GM18858 (cell line): ENCODE measurements at regions not wholly inside any gene's neighbourhood (a gene's known extent, or its start where the extent isn't known, plus 50 kb on each side); places are given as distances from the start of the nearest gene placed in this dataset.
A peak's percentile ranks its signal among the peaks of the same experiment; 100 is the strongest.

Experiments
- ATAC-seq: cut with Tn5 transposase; IDR thresholded peaks from one replicate; pipeline ENCODE4 v1.9.1; 2021; ENCODE audit not compliant: unreplicated experiment

- ATAC-seq = no peak
Measured at GRCh38 chr10:57222603-57223002, 861.5 kb upstream of the ZWINT start.

DNA sequence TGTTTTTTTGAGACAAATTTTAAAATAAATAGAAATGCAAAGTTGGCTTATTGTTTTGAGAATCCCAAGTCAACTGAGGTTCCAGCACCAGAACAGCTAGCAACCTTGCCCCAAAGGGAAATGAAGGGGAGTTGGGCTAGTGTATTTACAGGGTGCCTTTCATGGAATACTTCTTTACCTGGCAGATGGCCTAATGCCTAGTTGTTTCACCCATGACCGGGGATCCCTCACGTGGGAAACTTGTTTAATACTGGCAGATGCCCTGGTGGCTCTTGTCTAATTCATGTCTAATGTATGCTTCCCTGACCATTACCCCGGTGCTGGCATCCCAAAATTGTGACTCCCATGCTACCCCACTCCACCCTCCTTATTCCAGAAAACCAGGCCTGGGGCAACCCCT lies 861.1 kb upstream of the ZWINT start:
- no peak for ATAC-seq

- no peak for ATAC-seq
Measured at GRCh38 chr10:57221674-57222073, 860.6 kb upstream of the ZWINT start.

DNA sequence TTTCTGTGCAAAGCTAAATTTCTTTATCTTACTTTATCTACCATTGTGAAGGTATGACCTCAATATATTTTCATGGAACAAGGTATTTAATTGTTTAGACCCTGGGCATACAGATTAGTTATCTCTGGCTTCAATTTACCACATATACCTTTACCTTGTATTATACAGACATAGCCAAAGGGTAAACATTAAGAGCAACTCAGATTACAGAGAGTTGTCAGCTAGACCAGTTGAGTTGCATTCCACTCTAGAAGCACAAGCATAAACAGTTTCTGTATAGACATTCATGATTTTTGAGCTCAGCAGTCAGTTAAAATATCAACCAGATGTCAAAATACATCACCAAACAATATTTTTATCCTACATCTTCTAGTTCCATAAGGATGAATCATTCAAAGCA lies 857.3 kb upstream of the ZWINT start:
- no peak for ATAC-seq

DNA sequence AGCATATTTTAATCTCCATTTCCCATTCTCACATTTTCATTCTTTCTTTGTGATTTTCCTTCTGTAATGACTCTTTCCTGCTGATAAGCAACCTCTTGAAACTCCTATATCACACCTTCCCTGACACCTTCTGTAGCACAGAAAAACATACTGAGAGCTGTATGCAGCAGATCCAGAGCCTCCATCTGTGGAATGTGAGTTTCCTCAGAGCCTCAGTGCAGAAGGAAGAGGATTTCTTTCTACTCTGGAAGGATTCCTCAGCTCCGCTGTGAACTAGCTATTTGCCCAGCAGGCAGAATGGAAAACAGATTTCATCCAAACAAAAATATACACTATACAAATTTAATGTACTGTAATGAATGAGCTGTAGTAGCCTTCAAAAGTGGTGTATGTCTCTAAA lies 841.3 kb upstream of the ZWINT start:
- ATAC-seq = no peak

DNA sequence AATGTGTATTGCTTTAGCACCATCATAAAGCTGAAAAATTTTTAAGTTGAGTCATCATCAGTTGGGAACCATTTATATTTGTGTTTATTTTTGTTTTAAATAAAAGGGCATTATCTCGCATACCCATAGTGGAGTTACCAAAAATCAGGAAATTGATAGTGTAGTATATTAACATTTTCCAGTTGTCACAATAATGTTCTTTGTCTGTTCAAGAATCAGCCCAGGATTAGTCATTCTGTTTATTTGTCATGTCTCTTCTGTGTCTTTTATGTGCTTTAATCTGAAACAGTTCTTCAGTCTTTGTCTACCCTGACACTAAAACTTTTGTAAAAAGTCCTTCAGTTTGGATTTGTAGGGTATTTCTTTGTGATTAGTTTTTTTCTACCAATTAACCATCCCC lies 827.8 kb upstream of the ZWINT start:
- no peak for ATAC-seq

DNA sequence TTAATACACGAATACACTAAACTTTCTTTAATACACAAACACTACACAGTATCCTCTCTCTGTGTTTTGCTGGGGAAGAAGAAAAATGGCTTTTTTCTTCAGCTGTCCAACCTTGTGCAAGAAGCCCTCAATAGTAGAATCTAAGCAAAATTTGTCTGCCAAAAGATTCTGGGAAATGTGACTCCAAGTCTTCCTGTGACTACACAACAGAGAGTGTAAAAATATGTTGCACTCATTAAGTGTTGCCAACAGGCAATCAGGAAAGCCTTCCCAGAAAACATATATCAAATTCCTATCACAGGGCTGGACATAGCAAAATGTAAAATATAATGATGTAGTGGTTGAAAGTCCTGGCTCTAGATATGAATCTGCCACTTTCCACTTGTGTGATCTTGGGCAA lies 825.1 kb upstream of the ZWINT start:
- no peak for ATAC-seq

GRCh38 chr10:57169597-57169996 lies 808.5 kb upstream of the ZWINT start:
- no peak for ATAC-seq

- ATAC-seq = no peak
Measured at GRCh38 chr10:57168611-57169240, 807.7 kb upstream of the ZWINT start.

DNA sequence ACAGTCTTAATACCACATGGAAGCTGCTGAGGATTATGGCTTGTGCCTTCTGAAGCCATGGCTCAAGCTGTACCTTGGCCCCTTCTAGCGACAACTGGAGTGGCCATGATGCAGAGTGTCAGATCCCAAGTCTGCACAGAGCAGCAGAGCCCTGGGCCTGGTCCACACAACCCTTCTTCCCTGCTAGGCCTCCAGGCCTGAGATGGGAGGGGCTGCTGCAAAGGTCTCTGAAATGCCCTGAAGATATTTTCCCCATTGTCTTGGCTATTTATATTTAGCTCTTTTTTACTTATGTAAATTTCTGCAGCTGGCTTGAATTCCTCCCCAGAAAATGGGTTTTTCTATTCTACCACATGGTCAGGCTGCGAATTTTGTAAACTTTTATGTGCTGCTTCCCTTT lies 804.6 kb upstream of the ZWINT start:
- ATAC-seq = no peak

GRCh38 chr10:57162231-57162630 lies 801.2 kb upstream of the ZWINT start:
- ATAC-seq = no peak

DNA sequence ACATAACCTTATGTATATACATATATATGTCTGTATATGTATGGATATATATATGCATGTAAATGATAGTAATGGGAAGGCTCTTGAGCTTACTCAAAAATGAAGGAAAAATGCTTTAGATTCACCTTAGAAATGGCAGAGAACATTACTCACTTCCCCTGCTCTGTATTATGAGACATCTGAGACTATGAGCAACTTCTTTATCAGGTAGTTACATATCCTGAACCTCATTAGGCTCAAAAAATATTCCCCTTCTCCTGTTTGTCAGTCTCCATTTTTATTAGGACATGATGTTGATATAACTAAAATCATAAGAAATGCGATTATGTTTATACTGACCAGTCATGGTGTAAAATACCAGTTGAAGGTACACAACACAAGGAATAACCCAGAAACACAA lies 800.1 kb upstream of the ZWINT start:
- no peak for ATAC-seq

DNA sequence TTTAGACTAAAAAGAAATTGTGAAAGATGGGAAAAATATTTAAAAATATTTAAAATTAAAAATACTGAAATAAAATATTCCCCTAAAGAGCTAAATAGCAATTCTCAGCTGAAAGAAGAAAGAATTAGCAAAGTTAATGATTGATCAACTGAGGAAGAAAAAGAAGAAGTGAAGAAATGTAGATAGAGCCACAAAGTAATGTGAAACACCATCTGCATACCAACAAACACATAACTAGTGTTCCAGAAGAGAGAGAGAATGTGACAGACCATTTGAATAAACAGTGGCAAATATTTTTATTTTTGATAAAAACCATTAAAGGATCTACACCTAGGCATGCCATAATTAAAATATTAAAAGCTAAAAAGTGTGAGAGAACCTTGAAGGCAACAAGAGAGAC lies 784.5 kb upstream of the ZWINT start:
- ATAC-seq = peak; percentile 78

- peak; percentile 65 for ATAC-seq
Measured at GRCh38 chr10:57142925-57143576, 782.0 kb upstream of the ZWINT start.

DNA sequence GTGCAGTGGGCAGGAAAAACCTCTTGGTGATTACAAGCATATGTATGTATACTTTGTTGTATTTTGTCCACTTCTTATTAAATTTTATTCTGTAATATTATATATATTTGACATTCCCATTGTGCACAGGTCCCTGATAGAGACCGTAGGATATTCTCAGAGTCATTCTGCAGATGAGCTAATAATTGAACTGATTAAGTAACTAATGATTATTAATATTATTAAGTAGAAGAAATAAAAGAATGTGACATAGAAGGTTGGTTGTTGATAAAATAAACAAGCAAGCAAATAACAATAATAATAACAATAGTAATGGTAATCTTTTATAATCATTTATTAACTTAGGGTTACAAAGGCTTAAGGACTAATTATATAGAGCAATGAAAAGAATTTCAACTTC lies 780.6 kb upstream of the ZWINT start:
- no peak for ATAC-seq

DNA sequence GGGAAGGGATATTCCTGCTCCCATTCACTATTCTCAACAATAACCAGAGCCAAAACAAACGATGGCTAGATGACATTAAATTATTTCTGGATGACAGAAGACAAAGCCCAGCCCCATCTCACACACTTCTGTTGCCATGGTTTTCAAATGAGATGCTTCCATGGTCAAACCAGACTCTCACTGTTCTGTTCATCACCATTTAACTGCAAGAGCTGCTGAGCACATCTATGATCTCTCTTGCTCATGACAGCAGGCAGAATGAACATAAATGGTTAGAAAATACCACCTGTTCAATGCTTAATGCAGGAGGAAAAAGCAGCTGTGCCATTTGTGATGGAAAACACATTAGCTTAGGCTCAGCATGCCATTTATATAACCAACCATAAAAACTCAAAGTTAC lies 758.6 kb upstream of the ZWINT start:
- ATAC-seq = no peak

DNA sequence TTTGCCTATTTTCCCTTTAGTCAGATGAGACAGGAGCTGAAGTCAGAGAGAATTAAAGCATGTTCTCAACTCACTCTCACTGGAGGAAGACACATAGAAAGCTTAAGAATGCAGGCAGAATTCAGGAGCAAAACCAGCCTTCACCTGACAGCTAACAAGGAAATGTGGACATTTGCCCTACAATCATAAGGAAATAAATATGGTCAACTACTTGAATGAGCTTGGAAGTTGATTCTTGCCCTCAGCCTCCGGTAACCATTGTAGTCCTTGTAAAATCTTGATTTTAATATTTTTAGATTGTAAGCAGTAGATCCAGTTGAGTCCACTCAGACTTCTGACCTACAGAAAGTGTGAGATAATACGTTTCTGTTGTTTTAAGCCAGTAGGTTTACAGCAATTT lies 752.5 kb upstream of the ZWINT start:
- ATAC-seq = no peak

DNA sequence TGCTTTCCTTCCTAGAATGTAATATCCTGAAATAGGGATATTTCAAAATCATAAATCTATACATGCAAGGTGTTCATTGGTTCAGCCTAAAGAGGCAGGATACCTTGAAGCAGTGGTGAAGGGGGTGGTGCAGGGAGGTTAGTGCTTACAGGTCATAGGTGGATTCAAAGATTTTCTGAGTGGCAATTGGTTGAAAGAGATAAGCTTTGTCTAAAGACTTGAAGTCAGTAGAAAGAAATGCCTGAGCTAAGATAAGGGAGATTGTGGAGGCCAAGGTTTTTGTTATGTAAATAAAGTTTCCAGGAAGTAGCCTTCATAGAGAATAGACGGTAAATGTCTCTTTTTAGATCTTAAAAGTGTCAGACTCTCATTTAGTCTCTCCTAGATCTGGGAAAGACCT lies 741.2 kb upstream of the ZWINT start:
- ATAC-seq = no peak

DNA sequence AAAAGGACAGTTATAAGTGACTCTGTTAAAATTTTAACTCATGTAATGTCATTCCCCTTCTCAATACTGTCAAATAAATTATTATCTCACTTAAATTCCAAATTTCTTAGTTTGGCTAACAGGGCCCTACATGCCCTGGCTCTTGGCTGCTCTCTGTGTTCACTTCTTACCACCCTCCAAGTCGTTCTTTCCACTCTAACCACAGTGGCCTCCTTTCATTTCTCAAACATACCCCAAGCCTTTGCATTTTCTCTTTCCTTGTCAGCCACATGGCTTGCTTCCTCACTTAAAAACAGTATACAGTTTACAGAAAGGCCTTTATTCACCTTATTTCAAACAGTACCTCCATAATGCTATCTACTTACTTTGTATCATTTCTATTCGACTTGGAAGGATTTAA lies 737.1 kb upstream of the ZWINT start:
- ATAC-seq = peak; percentile 52

DNA sequence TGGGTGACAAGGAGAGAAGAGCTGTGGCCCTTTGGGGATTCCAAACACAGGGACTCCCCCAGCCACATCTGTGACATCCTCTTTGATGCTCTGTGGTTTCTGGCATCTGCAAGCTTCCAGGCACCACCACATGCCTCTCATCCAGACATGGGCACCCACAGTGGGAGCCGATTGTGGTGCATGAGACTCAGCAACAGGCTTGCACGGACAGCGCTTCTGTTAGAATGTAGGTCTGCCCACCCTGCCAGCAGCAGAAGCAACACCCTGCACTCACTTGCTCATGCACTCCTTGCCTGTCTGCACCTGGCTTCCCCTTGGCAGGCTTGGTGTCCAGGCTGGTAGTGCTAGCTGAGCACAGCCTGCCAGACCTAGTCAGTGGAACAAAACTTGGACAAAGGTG lies 735.0 kb upstream of the ZWINT start:
- no peak for ATAC-seq

- ATAC-seq = no peak
Measured at GRCh38 chr10:57094965-57095364, 733.9 kb upstream of the ZWINT start.

- no peak for ATAC-seq
Measured at GRCh38 chr10:57094083-57094482, 733.0 kb upstream of the ZWINT start.

GRCh38 chr10:57053530-57053929 lies 692.5 kb upstream of the ZWINT start:
- no peak for ATAC-seq
